GF-D8 (cell line): ENCODE measurements at regions not wholly inside any gene's neighbourhood (a gene's known extent, or its start where the extent isn't known, plus 50 kb on each side); places are given as distances from the start of the nearest gene placed in this dataset.
"Not testable (repeated sequence)": the region's sequence is repeated elsewhere in the genome, so short reads cannot be mapped to it uniquely, and the experiment has no call there.

ENCODE experiments used
- DNase-seq: peaks from one replicate; lab custom pipeline; 2025; lab: John Stamatoyannopoulos, UW

GRCh38 chrX:76509775-76510174, 82.3 kb downstream of the MAGEE1 start:
- no peak for DNase-seq

GRCh38 chrX:76517544-76517943, 90.0 kb downstream of the MAGEE1 start:
- DNase-seq = no peak

- no peak for DNase-seq
These were observed 93.0 kb downstream of the MAGEE1 start for GRCh38 chrX:76520273-76521054.

DNA sequence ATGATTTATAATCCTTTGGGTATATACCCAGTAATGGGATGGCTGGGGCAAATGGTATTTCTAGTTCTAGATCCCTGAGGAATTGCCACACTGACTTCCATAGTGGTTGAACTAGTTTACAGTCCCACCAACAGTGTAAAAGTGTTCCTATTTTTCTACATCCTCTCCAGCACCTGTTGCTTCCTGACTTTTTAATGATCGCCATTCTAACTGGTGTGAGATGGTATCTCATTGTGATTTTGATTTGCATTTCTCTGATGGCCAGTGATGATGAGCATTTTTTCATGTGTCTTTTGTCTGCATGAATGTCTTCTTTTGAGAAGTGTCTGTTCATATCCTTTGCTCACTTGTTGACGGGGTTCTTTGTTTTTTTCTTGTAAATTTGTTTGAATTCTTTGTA, 108.2 kb downstream of the MAGEE1 start:
- not testable (repeated sequence) for DNase-seq

GRCh38 chrX:76538860-76539259, 111.3 kb downstream of the MAGEE1 start:
- no peak for DNase-seq

GRCh38 chrX:76543381-76543780, 115.9 kb downstream of the MAGEE1 start:
- not testable (repeated sequence) for DNase-seq

GRCh38 chrX:76550016-76550415, 122.5 kb downstream of the MAGEE1 start:
- no peak for DNase-seq

GRCh38 chrX:76555269-76555668, 127.8 kb downstream of the MAGEE1 start:
- no peak for DNase-seq

DNA sequence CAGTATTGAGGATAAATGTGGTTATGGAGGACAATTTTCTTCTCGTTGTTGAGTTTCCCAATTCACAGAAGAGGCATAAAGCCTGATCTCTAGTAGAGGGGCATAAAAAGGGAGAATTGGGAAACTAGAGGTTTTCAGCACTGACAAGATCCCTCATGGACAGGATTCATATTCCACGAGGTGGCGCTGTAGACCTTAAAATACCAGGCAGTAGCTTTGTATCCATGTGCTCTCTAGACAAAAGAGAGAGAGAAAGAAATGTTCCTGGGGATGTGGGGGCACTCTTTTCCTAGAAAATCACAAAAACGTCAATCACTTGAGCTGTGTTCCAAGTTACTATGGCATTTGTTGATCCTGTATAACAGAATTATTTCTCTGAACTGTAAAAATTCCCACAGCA, 128.3 kb downstream of the MAGEE1 start:
- peak; percentile 4 for DNase-seq

- not testable (repeated sequence) for DNase-seq
These were observed 137.3 kb downstream of the MAGEE1 start for GRCh38 chrX:76564842-76565241.

GRCh38 chrX:76605390-76605789, 177.9 kb downstream of the MAGEE1 start:
- DNase-seq = no peak

GRCh38 chrX:76617020-76617419, 189.5 kb downstream of the MAGEE1 start:
- no peak for DNase-seq

DNA sequence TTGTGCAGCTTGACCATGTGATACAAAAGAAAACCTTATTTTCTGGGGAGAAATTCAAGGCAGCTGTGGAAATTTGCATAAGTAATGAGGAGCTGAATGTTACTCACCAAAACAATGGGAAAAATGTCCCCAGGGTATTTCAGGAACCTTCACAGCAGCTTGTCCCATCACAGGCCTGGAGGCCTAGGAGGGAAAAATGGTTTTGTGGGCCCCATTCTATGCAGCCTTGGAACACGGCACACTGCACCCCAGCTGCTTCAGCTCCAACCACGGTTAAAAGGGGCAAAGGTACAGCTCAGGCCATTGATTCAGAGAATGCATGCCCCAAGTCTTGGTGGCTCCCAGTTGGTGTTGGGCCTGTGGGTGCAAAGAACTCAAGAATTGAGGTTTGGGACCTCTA, 216.1 kb downstream of the MAGEE1 start:
- DNase-seq = no peak

GRCh38 chrX:76651369-76651768, 223.9 kb downstream of the MAGEE1 start:
- not testable (repeated sequence) for DNase-seq

DNA sequence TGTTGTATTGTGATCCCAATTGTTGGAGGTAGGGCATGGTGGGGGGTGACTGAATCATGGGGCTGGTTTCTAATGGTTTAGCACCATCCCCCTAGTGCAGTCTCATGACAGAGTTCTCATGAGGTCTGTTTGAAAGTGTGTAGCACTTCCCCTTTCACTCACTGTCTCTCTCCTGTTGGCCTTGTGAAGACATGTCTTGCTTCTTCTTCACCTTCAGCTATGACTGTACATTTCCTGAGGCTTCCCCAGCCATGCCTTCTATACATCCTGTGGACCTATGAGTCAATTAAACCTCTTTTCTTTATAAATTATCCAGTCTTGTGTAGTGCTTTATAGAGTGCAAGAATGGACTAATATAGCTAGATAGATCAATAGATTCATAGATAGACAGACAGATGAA, 230.0 kb downstream of the MAGEE1 start:
- no peak for DNase-seq
